ENCODE measurements at regions not wholly inside any gene's neighbourhood (a gene's known extent, or its start where the extent isn't known, plus 50 kb on each side); places are given as distances from the start of the nearest gene placed in this dataset.
"Not testable (repeated sequence)": the region's sequence is repeated elsewhere in the genome, so short reads cannot be mapped to it uniquely, and the experiment has no call there.

DNA sequence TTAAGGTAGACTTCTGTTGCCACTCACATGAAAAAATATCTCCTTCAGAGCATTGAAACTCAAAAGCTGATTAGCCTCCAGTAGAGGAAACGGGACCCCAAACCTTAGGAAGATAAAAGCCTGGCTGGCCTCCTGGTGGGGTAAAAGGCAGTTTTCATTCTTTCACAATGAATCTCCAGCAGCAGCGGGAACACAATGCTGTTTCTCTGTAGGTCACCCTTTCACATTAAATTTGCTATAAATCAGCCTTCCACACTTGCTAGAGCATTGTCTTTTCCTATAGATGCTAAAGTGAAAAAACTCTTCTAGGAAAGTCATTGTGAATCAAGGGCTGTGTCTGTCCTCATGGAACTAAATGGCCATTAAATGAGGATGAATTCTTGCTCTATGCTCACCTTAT is 207.3 kb upstream of the MAGEB2 start:
- ChIA-PET POLR2A (no interaction called here), CTCF (no interaction called here)
- TF ChIP-seq ZNF384 (IDR thresholded peaks at IDR 0.05) (no peak), NFRKB (IDR thresholded peaks at IDR 0.05) (no peak), CTBP1 (IDR thresholded peaks at IDR 0.05; ENCODE audit: borderline replicate concordance) (no peak), HDGF (IDR thresholded peaks at IDR 0.05; ENCODE audit: borderline replicate concordance) (no peak)
- DNase-seq (ENCODE audit: extremely low spot score), result no peak

DNA sequence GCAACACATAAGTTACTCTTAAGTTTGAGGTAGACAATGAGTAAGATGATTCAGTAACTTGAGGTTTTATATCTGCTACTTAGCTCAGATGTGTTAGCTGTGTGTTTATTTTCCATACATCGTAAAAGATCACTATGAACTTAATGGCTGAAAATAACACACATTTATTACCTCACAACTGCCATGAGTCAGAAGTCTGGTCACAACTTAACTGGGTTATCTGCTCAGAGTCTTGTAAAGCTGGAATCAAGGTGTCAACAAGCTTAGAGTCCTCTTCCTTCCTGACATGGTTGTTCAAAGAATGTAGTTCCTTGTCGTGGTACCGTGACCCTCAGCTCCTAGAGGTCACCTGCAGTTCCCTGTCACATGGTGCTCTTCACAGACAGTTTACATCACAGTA is 204.9 kb upstream of the MAGEB2 start:
- ChIA-PET CTCF (interaction anchor here (0.5 kb wide), 1 partner anchor 14 kb away, joined by 3 read pairs; no protein-coding TSS in a partner anchor), POLR2A (no interaction called here)
- TF ChIP-seq LEF1 (IDR thresholded peaks at IDR 0.05; ENCODE audit: borderline replicate concordance) (no peak), FOXK2 (IDR thresholded peaks at IDR 0.05) (no peak), SUZ12 (IDR thresholded peaks at IDR 0.05) (no peak), L3MBTL2 (conservative IDR thresholded peaks at IDR 0.05) (no peak), FOXM1 (IDR thresholded peaks at IDR 0.05; ENCODE audit: borderline replicate concordance) (no peak), FOXA1 (IDR thresholded peaks at IDR 0.05) (no peak), NFRKB (IDR thresholded peaks at IDR 0.05) (no peak), HDGF (IDR thresholded peaks at IDR 0.05; ENCODE audit: borderline replicate concordance) (no peak), CTBP1 (IDR thresholded peaks at IDR 0.05; ENCODE audit: borderline replicate concordance) (no peak)
- DNase-seq (ENCODE audit: extremely low spot score), result no peak

DNA sequence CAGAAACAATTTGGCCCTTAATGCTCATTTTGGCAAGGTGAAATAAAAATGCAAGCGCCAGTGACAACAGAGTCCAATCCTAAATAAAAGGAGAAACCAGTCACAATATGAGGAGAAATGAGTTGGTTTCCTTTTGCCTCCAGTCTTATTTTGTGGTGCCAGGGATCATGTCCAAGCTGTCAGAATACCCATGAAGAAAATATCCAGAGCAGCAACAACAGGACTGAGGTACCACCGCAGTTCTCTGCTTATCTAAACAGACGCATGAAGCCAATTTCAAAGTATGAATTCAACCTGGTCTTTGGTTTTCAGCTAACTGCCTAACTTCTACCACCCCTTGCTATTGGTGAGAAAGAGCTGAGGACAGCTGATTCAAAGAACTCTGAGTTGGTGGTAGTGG is 199.9 kb upstream of the MAGEB2 start:
- no peak for DNase-seq (ENCODE audit: extremely low spot score)
- ChIA-PET POLR2A (no interaction called here), CTCF (no interaction called here)
- TF ChIP-seq L3MBTL2 (conservative IDR thresholded peaks at IDR 0.05), result no peak
- TF ChIP-seq FOXK2 (IDR thresholded peaks at IDR 0.05), result no peak
- TF ChIP-seq FOXA1 (IDR thresholded peaks at IDR 0.05), result no peak
- TF ChIP-seq ELF4 (IDR thresholded peaks at IDR 0.05), result no peak
- TF ChIP-seq FOXM1 (IDR thresholded peaks at IDR 0.05; ENCODE audit: borderline replicate concordance), result no peak
- no peak for TF ChIP-seq CTBP1 (IDR thresholded peaks at IDR 0.05; ENCODE audit: borderline replicate concordance)

DNA sequence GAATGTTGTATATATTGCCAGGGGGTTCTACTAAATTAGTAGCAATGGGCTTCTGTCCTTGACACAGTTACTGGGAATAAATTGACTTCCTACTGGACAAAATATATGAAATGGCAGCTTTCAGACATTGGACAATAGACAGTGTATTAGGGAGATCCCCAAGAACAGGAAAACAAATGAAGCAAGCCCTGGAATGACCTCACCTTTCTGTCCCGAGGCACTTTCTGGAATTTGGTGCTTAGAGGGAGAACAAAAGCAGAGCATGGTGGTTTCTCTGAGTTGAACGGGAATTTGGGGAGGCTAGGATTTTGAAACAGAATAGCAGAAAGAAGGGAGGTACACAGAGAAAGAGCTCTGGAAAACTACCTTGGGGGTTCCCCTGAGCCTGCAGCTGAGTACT is 187.7 kb upstream of the MAGEB2 start:
- DNase-seq (ENCODE audit: extremely low spot score), result no peak
- no peak for TF ChIP-seq NFRKB (IDR thresholded peaks at IDR 0.05)
- TF ChIP-seq LEF1 (IDR thresholded peaks at IDR 0.05; ENCODE audit: borderline replicate concordance), result no peak
- TF ChIP-seq ELF4 (IDR thresholded peaks at IDR 0.05), result no peak
- no peak for TF ChIP-seq ARNT (IDR thresholded peaks at IDR 0.05)
- TF ChIP-seq HDGF (IDR thresholded peaks at IDR 0.05; ENCODE audit: borderline replicate concordance), result no peak
- TF ChIP-seq SP1 (IDR thresholded peaks at IDR 0.05), result no peak
- no peak for TF ChIP-seq FOXK2 (IDR thresholded peaks at IDR 0.05)
- no peak for TF ChIP-seq L3MBTL2 (conservative IDR thresholded peaks at IDR 0.05)
- TF ChIP-seq, protein P1, sequence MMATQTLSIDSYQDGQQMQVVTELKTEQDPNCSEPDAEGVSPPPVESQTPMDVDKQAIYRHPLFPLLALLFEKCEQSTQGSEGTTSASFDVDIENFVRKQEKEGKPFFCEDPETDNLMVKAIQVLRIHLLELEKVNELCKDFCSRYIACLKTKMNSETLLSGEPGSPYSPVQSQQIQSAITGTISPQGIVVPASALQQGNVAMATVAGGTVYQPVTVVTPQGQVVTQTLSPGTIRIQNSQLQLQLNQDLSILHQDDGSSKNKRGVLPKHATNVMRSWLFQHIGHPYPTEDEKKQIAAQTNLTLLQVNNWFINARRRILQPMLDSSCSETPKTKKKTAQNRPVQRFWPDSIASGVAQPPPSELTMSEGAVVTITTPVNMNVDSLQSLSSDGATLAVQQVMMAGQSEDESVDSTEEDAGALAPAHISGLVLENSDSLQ (IDR thresholded peaks at IDR 0.05), result no peak
- no peak for TF ChIP-seq SUZ12 (IDR thresholded peaks at IDR 0.05)
- TF ChIP-seq FOXM1 (IDR thresholded peaks at IDR 0.05; ENCODE audit: borderline replicate concordance), result no peak
- no peak for TF ChIP-seq FOXA1 (IDR thresholded peaks at IDR 0.05)
- TF ChIP-seq BHLHE40 (IDR thresholded peaks at IDR 0.05; ENCODE audit: borderline replicate concordance), result no peak
- TF ChIP-seq CTBP1 (IDR thresholded peaks at IDR 0.05; ENCODE audit: borderline replicate concordance), result no peak
- TF ChIP-seq TARDBP (IDR thresholded peaks at IDR 0.05), result no peak
- no peak for TF ChIP-seq ZNF384 (IDR thresholded peaks at IDR 0.05)
- POLR2A ChIA-PET, result no interaction called here
- CTCF ChIA-PET, result no interaction called here

DNA sequence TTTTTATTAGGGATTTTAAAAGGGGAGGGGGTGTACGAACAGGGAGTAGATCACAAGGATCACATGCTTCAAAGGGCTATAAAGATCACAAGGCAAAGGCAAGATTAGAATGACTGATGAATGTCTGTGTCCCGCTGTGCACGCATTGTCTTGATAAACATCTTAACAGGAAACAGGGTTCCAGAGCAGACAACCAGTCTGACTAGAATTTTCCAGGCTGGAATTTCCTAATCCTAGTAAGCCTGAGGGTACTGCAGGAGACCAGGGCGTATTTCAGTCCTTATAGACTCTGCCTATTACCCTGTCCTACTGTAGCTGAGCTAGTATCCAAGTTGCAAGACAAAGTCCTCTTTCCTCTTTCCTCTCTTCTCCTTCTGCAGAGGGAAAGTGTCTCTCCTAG is 179.0 kb upstream of the MAGEB2 start:
- CTCF ChIA-PET; DNase-seq (ENCODE audit: extremely low spot score); POLR2A ChIA-PET: not testable (repeated sequence)

DNA sequence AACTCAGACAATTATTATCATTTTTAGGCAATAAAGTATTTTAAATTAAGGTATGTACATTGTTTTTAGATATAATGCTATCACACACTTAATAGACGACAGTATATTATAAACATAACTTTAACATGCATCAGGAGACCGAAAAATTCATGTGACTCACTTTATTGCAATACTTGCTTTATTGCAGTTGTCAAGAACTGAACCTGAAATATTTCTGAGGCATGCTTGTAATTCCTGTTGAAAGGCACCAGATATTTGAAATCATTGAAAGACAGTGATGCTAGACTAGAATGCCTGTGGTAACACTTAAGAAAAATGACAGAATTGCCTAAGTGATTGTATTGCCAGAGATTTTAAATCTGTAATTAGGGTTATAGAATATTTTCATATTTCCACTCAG is 175.6 kb upstream of the MAGEB2 start:
- ChIA-PET CTCF (no interaction called here), POLR2A (no interaction called here)
- TF ChIP-seq, protein P1 (IDR thresholded peaks at IDR 0.05), result no peak
- TF ChIP-seq TARDBP (IDR thresholded peaks at IDR 0.05), result no peak
- TF ChIP-seq ZNF384 (IDR thresholded peaks at IDR 0.05), result no peak
- no peak for TF ChIP-seq ARNT (IDR thresholded peaks at IDR 0.05)
- TF ChIP-seq LEF1 (IDR thresholded peaks at IDR 0.05; ENCODE audit: borderline replicate concordance), result no peak
- TF ChIP-seq FOXA1 (IDR thresholded peaks at IDR 0.05), result no peak
- no peak for TF ChIP-seq FOXK2 (IDR thresholded peaks at IDR 0.05)
- no peak for TF ChIP-seq CTBP1 (IDR thresholded peaks at IDR 0.05; ENCODE audit: borderline replicate concordance)
- no peak for TF ChIP-seq SUZ12 (IDR thresholded peaks at IDR 0.05)
- no peak for TF ChIP-seq L3MBTL2 (conservative IDR thresholded peaks at IDR 0.05)
- no peak for TF ChIP-seq NFRKB (IDR thresholded peaks at IDR 0.05)
- TF ChIP-seq ELF4 (IDR thresholded peaks at IDR 0.05), result no peak
- no peak for TF ChIP-seq FOXM1 (IDR thresholded peaks at IDR 0.05; ENCODE audit: borderline replicate concordance)
- TF ChIP-seq HDGF (IDR thresholded peaks at IDR 0.05; ENCODE audit: borderline replicate concordance), result no peak
- TF ChIP-seq BHLHE40 (IDR thresholded peaks at IDR 0.05; ENCODE audit: borderline replicate concordance), result no peak
- no peak for DNase-seq (ENCODE audit: extremely low spot score)

DNA sequence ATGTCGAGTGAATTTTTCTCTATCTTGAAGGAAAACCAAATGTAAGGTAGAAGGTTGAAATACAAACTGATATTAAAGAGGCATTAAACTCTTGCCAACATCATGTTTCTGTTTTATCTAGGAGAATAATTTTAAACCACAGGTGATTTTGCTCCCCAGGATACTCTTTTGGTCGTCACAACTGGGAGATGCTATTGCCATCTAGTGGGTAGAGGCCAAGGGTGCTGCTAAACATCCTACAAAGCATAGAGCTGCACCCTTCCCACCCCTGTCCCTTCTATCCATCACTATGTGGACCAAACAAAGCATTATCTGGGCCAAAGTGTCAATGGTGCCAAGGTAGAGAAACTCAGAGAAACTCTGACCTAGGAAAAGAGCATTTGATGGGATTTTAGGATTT is 154.6 kb upstream of the MAGEB2 start:
- DNase-seq (ENCODE audit: extremely low spot score), result no peak
- TF ChIP-seq ELF4 (IDR thresholded peaks at IDR 0.05), result no peak
- no peak for TF ChIP-seq ZNF384 (IDR thresholded peaks at IDR 0.05)
- TF ChIP-seq, protein P1 (IDR thresholded peaks at IDR 0.05), result no peak
- no peak for TF ChIP-seq FOXK2 (IDR thresholded peaks at IDR 0.05)
- TF ChIP-seq BHLHE40 (IDR thresholded peaks at IDR 0.05; ENCODE audit: borderline replicate concordance), result no peak
- TF ChIP-seq FOXM1 (IDR thresholded peaks at IDR 0.05; ENCODE audit: borderline replicate concordance), result no peak
- no peak for TF ChIP-seq HDGF (IDR thresholded peaks at IDR 0.05; ENCODE audit: borderline replicate concordance)
- no peak for TF ChIP-seq L3MBTL2 (conservative IDR thresholded peaks at IDR 0.05)
- TF ChIP-seq TARDBP (IDR thresholded peaks at IDR 0.05), result no peak
- TF ChIP-seq SUZ12 (IDR thresholded peaks at IDR 0.05), result no peak
- no peak for TF ChIP-seq FOXA1 (IDR thresholded peaks at IDR 0.05)
- no peak for TF ChIP-seq NFRKB (IDR thresholded peaks at IDR 0.05)
- TF ChIP-seq CTBP1 (IDR thresholded peaks at IDR 0.05; ENCODE audit: borderline replicate concordance), result no peak
- TF ChIP-seq LEF1 (IDR thresholded peaks at IDR 0.05; ENCODE audit: borderline replicate concordance), result no peak
- ChIA-PET CTCF (no interaction called here), POLR2A (no interaction called here)
